ENCODE measurements at regions not wholly inside any gene's neighbourhood (a gene's known extent, or its start where the extent isn't known, plus 50 kb on each side); places are given as distances from the start of the nearest gene placed in this dataset.

DNA sequence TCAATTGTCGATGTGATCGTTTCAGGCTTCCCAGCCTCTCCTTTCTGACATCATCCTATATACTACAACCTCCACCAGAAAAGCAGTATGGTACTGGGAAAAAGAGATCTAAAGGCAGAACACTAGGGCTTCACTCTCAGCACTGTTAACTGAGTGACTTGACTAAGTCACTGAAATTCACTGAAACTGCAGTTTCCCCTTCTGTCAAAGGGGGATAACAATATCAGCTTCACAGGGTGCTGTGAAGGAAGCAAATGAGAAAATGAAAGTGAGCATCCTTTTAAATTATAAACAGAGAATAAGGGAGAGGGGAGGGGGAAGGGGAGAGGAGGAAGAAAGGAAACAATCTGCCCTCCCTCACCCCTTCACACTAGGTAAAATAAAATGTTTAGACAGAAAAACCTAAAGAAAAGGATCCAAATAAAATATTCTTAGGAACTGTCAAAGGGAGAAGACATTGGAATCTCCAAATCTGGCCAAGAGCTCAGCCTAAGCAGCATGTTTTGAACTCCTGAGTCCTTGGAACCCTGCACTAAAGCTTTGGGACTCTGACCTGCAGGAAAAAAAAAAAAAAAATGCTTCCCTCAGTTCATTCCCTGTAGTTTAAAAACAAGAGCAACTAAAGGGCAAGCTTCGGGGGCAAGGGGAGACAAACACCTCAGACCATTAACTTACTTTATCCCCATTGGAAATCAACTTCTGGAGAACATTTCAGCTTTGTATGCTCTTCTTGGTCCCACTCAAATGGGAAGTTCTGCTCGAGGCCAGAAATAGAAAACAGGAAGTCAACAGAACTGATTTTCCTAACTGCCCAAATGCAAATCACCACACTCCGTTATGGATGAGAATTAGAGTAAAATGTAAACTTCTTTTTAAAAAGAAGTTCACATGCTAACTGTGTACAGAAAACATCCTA is 178.3 kb downstream of the DEPDC1B start:
- no peaks in the 10 kb centered on the region for H3K79me1 ChIP-seq (ENCODE audit: insufficient read depth, low read depth, low read length, poor library complexity, severe bottlenecking)
- no peak overlapping the region for H2BK120ac ChIP-seq (ENCODE audit: low read depth, low read length, poor library complexity, severe bottlenecking)
- no peak overlapping the region for H4K91ac ChIP-seq (ENCODE audit: insufficient read length, low read depth, low read length)
- TF ChIP-seq, protein P1, sequence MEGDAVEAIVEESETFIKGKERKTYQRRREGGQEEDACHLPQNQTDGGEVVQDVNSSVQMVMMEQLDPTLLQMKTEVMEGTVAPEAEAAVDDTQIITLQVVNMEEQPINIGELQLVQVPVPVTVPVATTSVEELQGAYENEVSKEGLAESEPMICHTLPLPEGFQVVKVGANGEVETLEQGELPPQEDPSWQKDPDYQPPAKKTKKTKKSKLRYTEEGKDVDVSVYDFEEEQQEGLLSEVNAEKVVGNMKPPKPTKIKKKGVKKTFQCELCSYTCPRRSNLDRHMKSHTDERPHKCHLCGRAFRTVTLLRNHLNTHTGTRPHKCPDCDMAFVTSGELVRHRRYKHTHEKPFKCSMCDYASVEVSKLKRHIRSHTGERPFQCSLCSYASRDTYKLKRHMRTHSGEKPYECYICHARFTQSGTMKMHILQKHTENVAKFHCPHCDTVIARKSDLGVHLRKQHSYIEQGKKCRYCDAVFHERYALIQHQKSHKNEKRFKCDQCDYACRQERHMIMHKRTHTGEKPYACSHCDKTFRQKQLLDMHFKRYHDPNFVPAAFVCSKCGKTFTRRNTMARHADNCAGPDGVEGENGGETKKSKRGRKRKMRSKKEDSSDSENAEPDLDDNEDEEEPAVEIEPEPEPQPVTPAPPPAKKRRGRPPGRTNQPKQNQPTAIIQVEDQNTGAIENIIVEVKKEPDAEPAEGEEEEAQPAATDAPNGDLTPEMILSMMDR (conservative IDR thresholded peaks at IDR 0.05): no peak
- no peak overlapping the region for H3K23ac ChIP-seq (ENCODE audit: insufficient read length, low read depth, low read length)
- H3K79me2 ChIP-seq (ENCODE audit: insufficient read depth, low read length): no peaks in the 10 kb centered on the region
- no peaks in the 10 kb centered on the region for H3K4me1 ChIP-seq (ENCODE audit: insufficient read depth, low read length)
- H2BK12ac ChIP-seq (ENCODE audit: insufficient read length, low read depth, low read length): no peak overlapping the region
- DNase-seq: no peak
- Mint-ChIP-seq H3K27ac (no peak overlapping the region), H3K4me3 (no peak overlapping the region), H3K27me3 (ENCODE audit: low read depth) (no peaks in the 10 kb centered on the region; the same call in 1 of the 2 replicates), H3K9me3 (no peaks in the 10 kb centered on the region), H3K4me1 (peaks cover 6 to 9% of the 10 kb centered on the region in 2 experiments; a peak in 3 of 4 replicates), H3K36me3 (ENCODE audit: insufficient read depth in 1 of 3, low read depth in 3 of 3) (no peaks in the 10 kb centered on the region)
- H3K4me2 ChIP-seq (ENCODE audit: insufficient read depth, insufficient read length, low read length): no peak overlapping the region
- no peak overlapping the region for H4K5ac ChIP-seq (ENCODE audit: insufficient read length, low read depth, low read length)
- H4K20me1 ChIP-seq (ENCODE audit: control insufficient read depth, insufficient read depth, insufficient read length): no peaks in the 10 kb centered on the region
- WGBS (ENCODE audit: extremely low coverage, insufficient read length, low lambda C conversion rate): no CpG with 5 or more reads among the region's 5 CpGs
- H4K8ac ChIP-seq (replicated peaks; ENCODE audit: insufficient read length, low read depth, low read length): no peak overlapping the region
- no peak overlapping the region for H3T11ph ChIP-seq (ENCODE audit: low read length)
- H2AFZ ChIP-seq (ENCODE audit: low read length): no peak overlapping the region
- no peak overlapping the region for H3K56ac ChIP-seq (ENCODE audit: insufficient read length, low read depth, low read length)
- H2BK5ac ChIP-seq (ENCODE audit: insufficient read length, low read length): no peak overlapping the region
- no peaks in the 10 kb centered on the region for H3K9me3 ChIP-seq (ENCODE audit: control insufficient read depth, low read depth, low read length)
- no peaks in the 10 kb centered on the region for H3K23me2 ChIP-seq (ENCODE audit: insufficient read length, low read depth, low read length, poor library complexity, severe bottlenecking)
- H3K14ac ChIP-seq (ENCODE audit: insufficient read depth, low read length): no peak overlapping the region
- H3K27me3 ChIP-seq (ENCODE audit: insufficient read depth, low read length): no peaks in the 10 kb centered on the region
- H2BK20ac ChIP-seq (ENCODE audit: low read depth, low read length, poor library complexity, severe bottlenecking): no peak overlapping the region
- no peak overlapping the region for H3K18ac ChIP-seq (ENCODE audit: insufficient read length, low read depth, low read length)
- H2AK5ac ChIP-seq (ENCODE audit: insufficient read length, low read length): no peak overlapping the region
- no peak overlapping the region for H2BK15ac ChIP-seq (ENCODE audit: low read depth, low read length)
- H3K27ac ChIP-seq (ENCODE audit: insufficient read length, low read depth, low read length): no peak overlapping the region
- H3K4ac ChIP-seq (ENCODE audit: low read depth, low read length): no peak overlapping the region
- H3K9ac ChIP-seq (ENCODE audit: extremely low read depth, insufficient read length, low read length): no peak overlapping the region

Data from H9 (cell line).